Thyroid gland (tissue), 4 donors: ENCODE measurements at regions not wholly inside any gene's neighbourhood (a gene's known extent, or its start where the extent isn't known, plus 50 kb on each side); places are given as distances from the start of the nearest gene placed in this dataset.

ENCODE experiments used
- POLR2A ChIP-seq, 2 donors: fragments of 450-650 bp; IDR thresholded peaks; one replicate each; pipeline ENCODE4 v1.6.1; 2017; ENCODE audit warnings: antibody characterized with exemption in 2 of 2, mild to moderate bottlenecking in 2 of 2, moderate library complexity in 1 of 2
- TF ChIP-seq, protein P1 (sequence below), 6 experiments: fragments of 200-600 bp in 3 of 6; fragments of 450-650 bp in 3 of 6; sonication (generic) in 3 of 6; IDR thresholded peaks; one replicate each; pipeline ENCODE4 v1.5.1; 2016 to 2019; ENCODE audit warnings: antibody characterized with exemption in 6 of 6, mild to moderate bottlenecking in 2 of 6, inconsistent platforms in 1 of 6, moderate library complexity in 1 of 6

DNA sequence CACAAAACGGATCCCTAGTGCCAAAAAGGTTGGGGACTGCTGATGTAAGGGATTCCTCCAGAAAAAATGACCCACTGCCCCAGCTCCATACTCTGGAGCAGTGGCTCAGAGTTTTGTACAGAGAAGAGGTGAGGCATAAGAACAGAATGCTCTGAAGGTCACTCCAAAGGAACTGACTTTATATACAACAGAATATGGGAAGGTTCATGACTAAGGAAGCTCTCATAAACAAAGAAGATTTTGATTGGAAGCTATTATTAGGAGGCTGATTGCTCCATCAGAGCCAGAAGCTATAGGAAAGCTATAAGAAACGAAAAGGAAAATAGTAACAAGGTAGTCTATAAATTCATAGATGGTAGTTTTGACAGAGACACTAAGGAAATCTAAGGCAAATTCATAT, 203.1 kb downstream of the SLC7A11 start:
- TF ChIP-seq, protein P1, sequence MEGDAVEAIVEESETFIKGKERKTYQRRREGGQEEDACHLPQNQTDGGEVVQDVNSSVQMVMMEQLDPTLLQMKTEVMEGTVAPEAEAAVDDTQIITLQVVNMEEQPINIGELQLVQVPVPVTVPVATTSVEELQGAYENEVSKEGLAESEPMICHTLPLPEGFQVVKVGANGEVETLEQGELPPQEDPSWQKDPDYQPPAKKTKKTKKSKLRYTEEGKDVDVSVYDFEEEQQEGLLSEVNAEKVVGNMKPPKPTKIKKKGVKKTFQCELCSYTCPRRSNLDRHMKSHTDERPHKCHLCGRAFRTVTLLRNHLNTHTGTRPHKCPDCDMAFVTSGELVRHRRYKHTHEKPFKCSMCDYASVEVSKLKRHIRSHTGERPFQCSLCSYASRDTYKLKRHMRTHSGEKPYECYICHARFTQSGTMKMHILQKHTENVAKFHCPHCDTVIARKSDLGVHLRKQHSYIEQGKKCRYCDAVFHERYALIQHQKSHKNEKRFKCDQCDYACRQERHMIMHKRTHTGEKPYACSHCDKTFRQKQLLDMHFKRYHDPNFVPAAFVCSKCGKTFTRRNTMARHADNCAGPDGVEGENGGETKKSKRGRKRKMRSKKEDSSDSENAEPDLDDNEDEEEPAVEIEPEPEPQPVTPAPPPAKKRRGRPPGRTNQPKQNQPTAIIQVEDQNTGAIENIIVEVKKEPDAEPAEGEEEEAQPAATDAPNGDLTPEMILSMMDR (IDR thresholded peaks at IDR 0.05) = no peak
- TF ChIP-seq POLR2A (IDR thresholded peaks at IDR 0.05) = no peak
